ENCODE measurements at regions not wholly inside any gene's neighbourhood (a gene's known extent, or its start where the extent isn't known, plus 50 kb on each side); places are given as distances from the start of the nearest gene placed in this dataset.

- TF ChIP-seq, protein P1, sequence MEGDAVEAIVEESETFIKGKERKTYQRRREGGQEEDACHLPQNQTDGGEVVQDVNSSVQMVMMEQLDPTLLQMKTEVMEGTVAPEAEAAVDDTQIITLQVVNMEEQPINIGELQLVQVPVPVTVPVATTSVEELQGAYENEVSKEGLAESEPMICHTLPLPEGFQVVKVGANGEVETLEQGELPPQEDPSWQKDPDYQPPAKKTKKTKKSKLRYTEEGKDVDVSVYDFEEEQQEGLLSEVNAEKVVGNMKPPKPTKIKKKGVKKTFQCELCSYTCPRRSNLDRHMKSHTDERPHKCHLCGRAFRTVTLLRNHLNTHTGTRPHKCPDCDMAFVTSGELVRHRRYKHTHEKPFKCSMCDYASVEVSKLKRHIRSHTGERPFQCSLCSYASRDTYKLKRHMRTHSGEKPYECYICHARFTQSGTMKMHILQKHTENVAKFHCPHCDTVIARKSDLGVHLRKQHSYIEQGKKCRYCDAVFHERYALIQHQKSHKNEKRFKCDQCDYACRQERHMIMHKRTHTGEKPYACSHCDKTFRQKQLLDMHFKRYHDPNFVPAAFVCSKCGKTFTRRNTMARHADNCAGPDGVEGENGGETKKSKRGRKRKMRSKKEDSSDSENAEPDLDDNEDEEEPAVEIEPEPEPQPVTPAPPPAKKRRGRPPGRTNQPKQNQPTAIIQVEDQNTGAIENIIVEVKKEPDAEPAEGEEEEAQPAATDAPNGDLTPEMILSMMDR (IDR thresholded peaks at IDR 0.05): no peak
- no peak for TF ChIP-seq POLR2A (IDR thresholded peaks at IDR 0.05)
- TF ChIP-seq POLR2AphosphoS5 (IDR thresholded peaks at IDR 0.05): no peak
- no peak for TF ChIP-seq EP300 (IDR thresholded peaks at IDR 0.05)
These were observed 421.7 kb downstream of the STK39 start for GRCh38 chr2:167825664-167826063.
